ENCODE measurements at regions not wholly inside any gene's neighbourhood (a gene's known extent, or its start where the extent isn't known, plus 50 kb on each side); places are given as distances from the start of the nearest gene placed in this dataset.

DNA sequence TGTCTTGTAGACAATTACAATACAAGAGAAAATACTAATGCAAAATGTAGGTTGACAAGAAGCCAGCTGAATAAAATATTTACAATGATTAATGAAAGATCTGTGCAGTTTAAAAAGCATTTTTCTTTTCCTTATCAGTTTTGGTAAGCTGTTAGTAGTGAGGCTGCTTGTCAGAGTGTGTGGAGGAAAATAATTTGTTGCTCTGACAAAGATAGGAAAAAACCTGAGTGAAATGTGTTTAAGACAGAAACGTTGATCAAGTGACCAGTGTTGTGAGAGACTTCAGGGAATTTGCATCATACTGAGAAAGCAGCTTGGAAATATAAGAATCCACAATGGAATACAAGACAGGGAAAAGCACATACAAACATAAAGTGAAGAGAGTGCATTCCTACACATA lies 360.3 kb upstream of the CDH18 start:
- Histone ChIP-seq H3K9ac (ENCODE audit: control insufficient read depth, extremely low read depth, insufficient read depth, low read length) (no peak overlapping the region), H3K27me3 (ENCODE audit: control insufficient read depth, extremely low read depth, insufficient read depth, low read length) (no peaks in the 10 kb centered on the region), H3K9me1 (ENCODE audit: control insufficient read depth, extremely low read depth, insufficient read depth, low read length) (no peaks in the 10 kb centered on the region), H3K4me1 (ENCODE audit: control insufficient read depth, extremely low read depth, insufficient read depth, low read length) (no peaks in the 10 kb centered on the region), H3K79me2 (ENCODE audit: control insufficient read depth, insufficient read depth, low read length) (no peaks in the 10 kb centered on the region), H3K36me3 (ENCODE audit: control insufficient read depth in 2 of 2, extremely low read depth in 1 of 2, insufficient read depth in 2 of 2, low read length in 2 of 2) (no peaks in the 10 kb centered on the region), H3K4me2 (ENCODE audit: control insufficient read depth, extremely low read depth, insufficient read depth, low read depth, low read length) (no peak overlapping the region), H3K4me3 (ENCODE audit: control insufficient read depth in 2 of 3, extremely low read depth in 1 of 3, insufficient read depth in 2 of 3, low read depth in 1 of 3, low read length in 3 of 3) (no peak overlapping the region), H3K27ac (ENCODE audit: control insufficient read depth, insufficient read depth, low read length) (no peak overlapping the region), H2AFZ (ENCODE audit: control insufficient read depth, low read length) (no peak overlapping the region), H3K9me3 (ENCODE audit: control insufficient read depth, low read depth, low read length) (no peaks in the 10 kb centered on the region), H4K20me1 (ENCODE audit: control insufficient read depth, extremely low read depth, insufficient read depth, low read length) (no peaks in the 10 kb centered on the region)
- FAIRE-seq (no peak), DNase-seq (ENCODE audit: low read depth, low spot score) (no peak)
- TF ChIP-seq EZH2 (IDR thresholded peaks at IDR 0.05; ENCODE audit: low read length): no peak
- TF ChIP-seq, protein P1, sequence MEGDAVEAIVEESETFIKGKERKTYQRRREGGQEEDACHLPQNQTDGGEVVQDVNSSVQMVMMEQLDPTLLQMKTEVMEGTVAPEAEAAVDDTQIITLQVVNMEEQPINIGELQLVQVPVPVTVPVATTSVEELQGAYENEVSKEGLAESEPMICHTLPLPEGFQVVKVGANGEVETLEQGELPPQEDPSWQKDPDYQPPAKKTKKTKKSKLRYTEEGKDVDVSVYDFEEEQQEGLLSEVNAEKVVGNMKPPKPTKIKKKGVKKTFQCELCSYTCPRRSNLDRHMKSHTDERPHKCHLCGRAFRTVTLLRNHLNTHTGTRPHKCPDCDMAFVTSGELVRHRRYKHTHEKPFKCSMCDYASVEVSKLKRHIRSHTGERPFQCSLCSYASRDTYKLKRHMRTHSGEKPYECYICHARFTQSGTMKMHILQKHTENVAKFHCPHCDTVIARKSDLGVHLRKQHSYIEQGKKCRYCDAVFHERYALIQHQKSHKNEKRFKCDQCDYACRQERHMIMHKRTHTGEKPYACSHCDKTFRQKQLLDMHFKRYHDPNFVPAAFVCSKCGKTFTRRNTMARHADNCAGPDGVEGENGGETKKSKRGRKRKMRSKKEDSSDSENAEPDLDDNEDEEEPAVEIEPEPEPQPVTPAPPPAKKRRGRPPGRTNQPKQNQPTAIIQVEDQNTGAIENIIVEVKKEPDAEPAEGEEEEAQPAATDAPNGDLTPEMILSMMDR (optimal IDR thresholded peaks at IDR 0.05 in 1 of 3, IDR thresholded peaks at IDR 0.05 in 1 of 3, conservative IDR thresholded peaks at IDR 0.05 in 1 of 3; ENCODE audit: extremely low read depth in 1 of 3, insufficient read depth in 2 of 3, low read length in 3 of 3): no peak
- dilution Hi-C loops (cut with MboI; ENCODE audit: extremely low pct_ligation_motif_present, low sequenced_read_pairs): no loop called here

DNA sequence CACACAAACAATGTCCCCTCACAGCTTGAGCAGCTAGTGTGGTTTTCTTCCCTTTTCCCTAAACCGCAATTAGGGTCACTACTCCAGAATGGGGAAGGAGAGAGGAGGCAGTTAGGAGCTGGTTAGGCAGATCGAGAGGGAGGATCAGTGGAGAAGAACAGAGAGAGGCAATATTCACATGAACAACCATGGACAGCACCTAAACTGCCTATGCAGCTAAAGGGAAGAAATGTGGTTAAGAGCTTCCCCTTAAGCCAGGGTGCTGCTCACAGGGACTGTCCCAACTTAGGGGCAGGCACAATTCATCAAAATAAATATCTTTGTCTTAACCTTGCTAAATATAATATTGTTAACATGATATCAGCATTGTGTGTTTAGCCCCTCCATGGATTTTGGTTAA lies 359.3 kb upstream of the CDH18 start:
- no peak for FAIRE-seq

More for the DNA sequence above, 359.3 kb upstream of the CDH18 start:
- H3K9me3 ChIP-seq (ENCODE audit: control insufficient read depth, low read depth, low read length): no peaks in the 10 kb centered on the region
- no peaks in the 10 kb centered on the region for H3K9me1 ChIP-seq (ENCODE audit: control insufficient read depth, extremely low read depth, insufficient read depth, low read length)
- no peaks in the 10 kb centered on the region for H3K79me2 ChIP-seq (ENCODE audit: control insufficient read depth, insufficient read depth, low read length)
- no peak overlapping the region for H3K4me3 ChIP-seq (ENCODE audit: control insufficient read depth in 2 of 3, extremely low read depth in 1 of 3, insufficient read depth in 2 of 3, low read depth in 1 of 3, low read length in 3 of 3)
- TF ChIP-seq EZH2 (IDR thresholded peaks at IDR 0.05; ENCODE audit: low read length): no peak
- TF ChIP-seq, protein P1 (optimal IDR thresholded peaks at IDR 0.05 in 1 of 3, IDR thresholded peaks at IDR 0.05 in 1 of 3, conservative IDR thresholded peaks at IDR 0.05 in 1 of 3; ENCODE audit: extremely low read depth in 1 of 3, insufficient read depth in 2 of 3, low read length in 3 of 3): no peak
- no peak overlapping the region for H2AFZ ChIP-seq (ENCODE audit: control insufficient read depth, low read length)
- no peak overlapping the region for H3K27ac ChIP-seq (ENCODE audit: control insufficient read depth, insufficient read depth, low read length)
- H4K20me1 ChIP-seq (ENCODE audit: control insufficient read depth, extremely low read depth, insufficient read depth, low read length): no peaks in the 10 kb centered on the region
- H3K27me3 ChIP-seq (ENCODE audit: control insufficient read depth, extremely low read depth, insufficient read depth, low read length): no peaks in the 10 kb centered on the region
- H3K9ac ChIP-seq (ENCODE audit: control insufficient read depth, extremely low read depth, insufficient read depth, low read length): no peak overlapping the region
- no peaks in the 10 kb centered on the region for H3K4me1 ChIP-seq (ENCODE audit: control insufficient read depth, extremely low read depth, insufficient read depth, low read length)
- dilution Hi-C loops (cut with MboI; ENCODE audit: extremely low pct_ligation_motif_present, low sequenced_read_pairs): no loop called here
- no peak for DNase-seq (ENCODE audit: low read depth, low spot score)
- no peak overlapping the region for H3K4me2 ChIP-seq (ENCODE audit: control insufficient read depth, extremely low read depth, insufficient read depth, low read depth, low read length)
- no peaks in the 10 kb centered on the region for H3K36me3 ChIP-seq (ENCODE audit: control insufficient read depth in 2 of 2, extremely low read depth in 1 of 2, insufficient read depth in 2 of 2, low read length in 2 of 2)
